CD14-positive monocyte (primary cell): ENCODE measurements at regions not wholly inside any gene's neighbourhood (a gene's known extent, or its start where the extent isn't known, plus 50 kb on each side); places are given as distances from the start of the nearest gene placed in this dataset.

Source experiments
- DNase-seq, 3 donors: peaks; one replicate each; pipeline ENCODE4 v3.0.0-alpha.2; 2011 to 2022
- H2AFZ ChIP-seq: 2 replicates; pipeline ENCODE4 v1.6.0; 2012; ENCODE audit warnings: mild to moderate bottlenecking, low read depth, low read length, inconsistent platforms; ENCODE audit not compliant: insufficient read depth, poor library complexity, severe bottlenecking
- H3K27ac ChIP-seq, 2 donors: 1 replicate in 1 of 2; 2 replicates in 1 of 2; pipeline ENCODE4 v1.5.1; 2012 to 2013; ENCODE audit warnings: low read length in 2 of 2, control low read depth in 1 of 2, inconsistent platforms in 1 of 2, low read depth in 1 of 2, mild to moderate bottlenecking in 1 of 2
- H3K27me3 ChIP-seq, 2 donors: one replicate each; pipeline versions ENCODE4 v1.6.0 to v1.6.1; 2011 to 2013; ENCODE audit warnings: low read length in 2 of 2; ENCODE audit not compliant: control insufficient read depth in 2 of 2, insufficient read depth in 2 of 2
- H3K36me3 ChIP-seq, 2 donors: replicated peaks in 1 of 2; 1 replicate in 1 of 2; 2 replicates in 1 of 2; pipeline versions ENCODE4 v1.5.1 to v1.6.1; 2012 to 2013; ENCODE audit warnings: low read length in 2 of 2, control low read depth in 1 of 2, inconsistent platforms in 1 of 2, mild to moderate bottlenecking in 1 of 2; ENCODE audit not compliant: insufficient read depth in 2 of 2, control insufficient read depth in 1 of 2
- H3K4me1 ChIP-seq, 2 donors: 1 replicate in 1 of 2; 2 replicates in 1 of 2; pipeline versions ENCODE4 v1.5.1 to v1.6.1; 2012 to 2013; ENCODE audit warnings: low read length in 2 of 2, control low read depth in 1 of 2, inconsistent platforms in 1 of 2, mild to moderate bottlenecking in 1 of 2, moderate library complexity in 1 of 2; ENCODE audit not compliant: insufficient read depth in 2 of 2, control insufficient read depth in 1 of 2
- H3K4me2 ChIP-seq: replicated peaks from 2 replicates; pipeline ENCODE3; 2012; ENCODE audit warnings: low read length, moderate library complexity, mild to moderate bottlenecking; ENCODE audit not compliant: poor library complexity, severe bottlenecking; ENCODE audit errors: extremely low read depth
- H3K4me3 ChIP-seq, 3 experiments: fragments of 200-600 bp in 1 of 3; sonication (generic) in 1 of 3; replicated peaks in 1 of 3; 1 replicate in 2 of 3; 2 replicates in 1 of 3; pipeline ENCODE4 v1.5.1; 2011 to 2013; ENCODE audit warnings: low read length in 3 of 3, mild to moderate bottlenecking in 3 of 3, control low read depth in 2 of 3, low read depth in 2 of 3, inconsistent platforms in 1 of 3, moderate library complexity in 1 of 3
- H3K79me2 ChIP-seq: 2 replicates; pipeline ENCODE4 v1.6.0; 2012; ENCODE audit warnings: mild to moderate bottlenecking, control low read depth, inconsistent platforms, low read length, moderate library complexity; ENCODE audit not compliant: insufficient read depth
- H3K9ac ChIP-seq: 2 replicates; pipeline ENCODE4 v1.6.0; 2017; ENCODE audit warnings: low read length, mild to moderate bottlenecking; ENCODE audit not compliant: insufficient read depth, poor library complexity, severe bottlenecking
- H3K9me3 ChIP-seq, 2 donors: replicated peaks in 1 of 2; 1 replicate in 1 of 2; 2 replicates in 1 of 2; pipeline versions ENCODE4 v1.5.1 to v1.6.1; 2012 to 2013; ENCODE audit warnings: low read length in 2 of 2, control low read depth in 1 of 2; ENCODE audit not compliant: control insufficient read depth in 1 of 2, insufficient read depth in 1 of 2
- H4K20me1 ChIP-seq: 2 replicates; pipeline ENCODE4 v1.6.0; 2012; ENCODE audit warnings: mild to moderate bottlenecking, low read length, control low read depth, moderate library complexity; ENCODE audit not compliant: insufficient read depth
- H3K27ac Mint-ChIP-seq, 7 donors: one replicate each; pipeline ENCODE4 v1.8.0; 2020; ENCODE audit warnings: mild to moderate bottlenecking in 7 of 7, mixed read lengths in 7 of 7, moderate library complexity in 6 of 7, inconsistent platforms in 2 of 7
- H3K27me3 Mint-ChIP-seq, 3 donors: one replicate each; pipeline ENCODE4 v1.8.0; 2021 to 2022; ENCODE audit warnings: low read depth in 3 of 3, mild to moderate bottlenecking in 3 of 3, mixed read lengths in 3 of 3, moderate library complexity in 3 of 3, inconsistent platforms in 1 of 3
- H3K36me3 Mint-ChIP-seq, 2 donors: one replicate each; pipeline ENCODE4 v1.8.0; 2020; ENCODE audit warnings: mixed read lengths in 2 of 2, inconsistent platforms in 1 of 2, mild to moderate bottlenecking in 1 of 2
- H3K4me1 Mint-ChIP-seq: one replicate; pipeline ENCODE4 v1.8.0; 2020; ENCODE audit warnings: mild to moderate bottlenecking, mixed read lengths
- H3K4me3 Mint-ChIP-seq, 2 donors: one replicate each; pipeline ENCODE4 v1.8.0; 2020; ENCODE audit warnings: mild to moderate bottlenecking in 2 of 2, mixed read lengths in 2 of 2, moderate library complexity in 1 of 2
- H3K9me3 Mint-ChIP-seq, 7 donors: one replicate each; pipeline ENCODE4 v1.8.0; 2020 to 2022; ENCODE audit warnings: mixed read lengths in 7 of 7, mild to moderate bottlenecking in 6 of 7, moderate library complexity in 6 of 7, inconsistent platforms in 2 of 7
- CTCF ChIP-seq: fragments of 200-600 bp; IDR thresholded peaks from one replicate; pipeline ENCODE4 v1.8.0; 2022; ENCODE audit warnings: antibody characterized with exemption, mild to moderate bottlenecking
- WGBS: methylation state at CpG from one replicate; pipeline ENCODE4 v1.1.5; 2013; ENCODE audit warnings: missing lambda C conversion rate; ENCODE audit not compliant: insufficient coverage; 5-methylcytosine and 5-hydroxymethylcytosine counted together
- intact Hi-C, 2 donors: fragments of 100-400 bp; cut with micrococcal nuclease; formaldehyde crosslinking; loops; one replicate each; pipeline versions ENCODE4 v1.15.0 to v1.15.1; 2023

GRCh38 chr11:31927982-31928381 lies 116.9 kb upstream of the PAX6 start:
- H3K27ac ChIP-seq, result no peak overlapping the region
- Mint-ChIP-seq H3K27me3 (peaks cover 3 to 6% (median 5%) of the 10 kb centered on the region in 3 donors), H3K4me1 (no peaks in the 10 kb centered on the region), H3K9me3 (peaks cover 0 to 2% (median 0%) of the 10 kb centered on the region in 7 donors), H3K36me3 (no peaks in the 10 kb centered on the region), H3K4me3 (no peak overlapping the region), H3K27ac (no peak overlapping the region)
- intact Hi-C loops, result no loop called here
- no peak overlapping the region for H3K4me3 ChIP-seq
- TF ChIP-seq CTCF, result no peak
- H3K4me2 ChIP-seq, result no peak overlapping the region
- no peaks in the 10 kb centered on the region for H3K9me3 ChIP-seq
- no peak overlapping the region for H3K9ac ChIP-seq
- no peak for DNase-seq
- no peaks in the 10 kb centered on the region for H3K79me2 ChIP-seq
- no peaks in the 10 kb centered on the region for H3K4me1 ChIP-seq
- WGBS, result no CpG with 5 or more reads among the region's 4 CpGs
- H2AFZ ChIP-seq, result no peak overlapping the region
- H3K36me3 ChIP-seq, result no peaks in the 10 kb centered on the region
- H4K20me1 ChIP-seq, result no peaks in the 10 kb centered on the region
- no peaks in the 10 kb centered on the region for H3K27me3 ChIP-seq

GRCh38 chr11:31926816-31927528 lies 115.8 kb upstream of the PAX6 start:
- no peak for DNase-seq
- Histone ChIP-seq H4K20me1 (no peaks in the 10 kb centered on the region), H3K36me3 (no peaks in the 10 kb centered on the region), H3K27ac (no peak overlapping the region), H3K79me2 (no peaks in the 10 kb centered on the region), H3K4me2 (no peak overlapping the region), H2AFZ (no peak overlapping the region), H3K4me1 (no peaks in the 10 kb centered on the region), H3K9ac (no peak overlapping the region), H3K4me3 (no peak overlapping the region), H3K27me3 (no peaks in the 10 kb centered on the region), H3K9me3 (no peaks in the 10 kb centered on the region)
- peaks cover 3 to 7% (median 4%) of the 10 kb centered on the region in 3 donors for H3K27me3 Mint-ChIP-seq
- H3K36me3 Mint-ChIP-seq, result no peaks in the 10 kb centered on the region
- no peak overlapping the region for H3K4me3 Mint-ChIP-seq
- no peaks in the 10 kb centered on the region for H3K4me1 Mint-ChIP-seq
- intact Hi-C loops, result no loop called here
- no CpG with 5 or more reads among the region's 3 CpGs for WGBS
- peaks cover 0 to 2% (median 0%) of the 10 kb centered on the region in 7 donors for H3K9me3 Mint-ChIP-seq
- no peak overlapping the region for H3K27ac Mint-ChIP-seq
- no peak for TF ChIP-seq CTCF
